Fibroblast of mammary gland (primary cell): ENCODE measurements at regions not wholly inside any gene's neighbourhood (a gene's known extent, or its start where the extent isn't known, plus 50 kb on each side); places are given as distances from the start of the nearest gene placed in this dataset.
"Not testable (repeated sequence)": the region's sequence is repeated elsewhere in the genome, so short reads cannot be mapped to it uniquely, and the experiment has no call there.

ENCODE experiments used
- DNase-seq: peaks from one replicate; pipeline ENCODE4 v3.0.0-alpha.2; 2010; ENCODE audit warnings: low read depth
- H3K4me3 ChIP-seq: 2 replicates; pipeline ENCODE4 v1.5.1; 2011; ENCODE audit warnings: low read depth, mild to moderate bottlenecking, low read length, moderate library complexity; ENCODE audit not compliant: control insufficient read depth
- CTCF ChIP-seq: conservative IDR thresholded peaks from 2 replicates; pipeline ENCODE4 v1.5.1; 2011; ENCODE audit warnings: low read depth, low read length, inconsistent platforms; ENCODE audit not compliant: control insufficient read depth, insufficient read depth

- no peak overlapping the region for H3K4me3 ChIP-seq
- peak; percentile 99 for DNase-seq
- no peak for TF ChIP-seq CTCF
Observed at GRCh38 chr5:111929867-111930266, 172.9 kb upstream of the NREP start.

GRCh38 chr5:111929261-111929660 lies 172.3 kb upstream of the NREP start:
- no peak for DNase-seq
- no peak overlapping the region for H3K4me3 ChIP-seq
- no peak for TF ChIP-seq CTCF

DNA sequence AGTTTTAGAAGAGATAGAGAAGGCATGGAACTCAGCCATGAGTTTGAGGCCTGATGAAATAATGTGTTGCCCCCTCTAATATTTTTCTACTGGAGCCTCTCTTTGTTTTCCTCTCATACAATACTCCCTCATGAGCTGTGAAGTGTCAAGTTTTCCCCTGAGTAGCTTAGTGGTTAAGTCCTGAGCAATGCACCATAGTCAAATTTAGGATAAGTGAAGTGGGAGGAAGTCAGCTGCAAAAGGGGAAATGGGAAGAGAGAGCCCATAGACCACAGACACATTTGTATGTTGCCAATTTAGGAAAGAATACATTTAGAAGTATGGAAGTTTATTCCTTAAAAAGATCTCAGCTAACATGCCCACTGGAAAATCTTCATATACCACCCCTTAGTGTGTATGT lies 171.5 kb upstream of the NREP start:
- H3K4me3 ChIP-seq = no peak overlapping the region
- no peak for TF ChIP-seq CTCF
- no peak for DNase-seq

GRCh38 chr5:111927191-111927590 lies 170.2 kb upstream of the NREP start:
- no peak for TF ChIP-seq CTCF
- DNase-seq = peak; percentile 50
- no peak overlapping the region for H3K4me3 ChIP-seq

DNA sequence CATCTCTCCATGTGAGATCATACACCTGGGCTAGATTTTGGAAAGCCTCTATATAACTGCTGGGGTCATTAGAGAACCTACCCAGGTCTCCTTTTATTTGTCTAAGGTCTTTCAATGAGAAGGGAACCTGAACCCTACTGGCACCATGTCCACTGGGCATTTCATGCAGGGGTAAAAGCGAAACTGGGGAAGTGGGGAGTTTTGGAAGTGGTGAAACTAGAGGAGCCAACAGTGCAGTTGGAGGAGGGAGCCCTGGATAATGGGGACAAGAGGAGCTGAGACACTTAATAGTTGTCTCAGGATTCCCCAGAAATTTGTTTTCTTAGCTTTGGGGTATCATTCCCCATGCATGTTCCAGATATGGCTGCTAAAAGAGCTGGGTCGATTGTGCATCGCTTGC lies 169.0 kb upstream of the NREP start:
- no peak overlapping the region for H3K4me3 ChIP-seq
- no peak for TF ChIP-seq CTCF
- no peak for DNase-seq

DNA sequence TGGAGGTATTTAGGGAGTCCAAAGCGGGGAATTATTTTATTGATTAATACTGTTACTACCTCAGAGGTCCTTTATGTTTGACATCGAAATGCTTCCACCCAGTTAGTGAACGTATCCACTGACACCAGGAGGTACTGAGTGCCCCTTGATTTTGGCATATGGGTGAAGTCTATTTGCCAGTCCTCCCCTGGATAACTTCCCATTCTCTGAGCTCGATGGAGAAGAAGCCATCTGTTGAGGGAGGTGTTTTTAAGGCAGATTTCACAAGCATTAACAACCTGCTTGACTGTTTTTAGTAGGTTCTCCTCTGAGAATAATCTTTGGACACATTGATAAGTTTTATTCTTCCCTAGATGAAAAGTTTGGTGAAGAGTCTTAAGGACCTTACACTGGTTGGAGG lies 165.3 kb upstream of the NREP start:
- DNase-seq = no peak
- no peak for TF ChIP-seq CTCF
- no peak overlapping the region for H3K4me3 ChIP-seq

GRCh38 chr5:111921691-111922090 lies 164.7 kb upstream of the NREP start:
- not testable (repeated sequence) for DNase-seq, H3K4me3 ChIP-seq
